ENCODE measurements at regions not wholly inside any gene's neighbourhood (a gene's known extent, or its start where the extent isn't known, plus 50 kb on each side); places are given as distances from the start of the nearest gene placed in this dataset.

GRCh38 chr1:201622353-201622752, 83.4 kb downstream of the NAV1 start:
- Histone ChIP-seq H3K27ac (no peak overlapping the region), H3K27me3 (no peaks in the 10 kb centered on the region), H3K36me3 (no peaks in the 10 kb centered on the region), H3K9me3 (no peaks in the 10 kb centered on the region), H3K4me3 (no peak overlapping the region), H3K4me1 (peaks cover 18% of the 10 kb centered on the region)
- TF ChIP-seq CTCF (IDR thresholded peaks at IDR 0.05): no peak
- DNase-seq (no peak), ATAC-seq (peak; percentile 61)
- intact Hi-C loops (cut with DNase I): no loop called here

GRCh38 chr1:201622824-201623223, 83.9 kb downstream of the NAV1 start:
- no peak overlapping the region for H3K27ac ChIP-seq
- H3K4me1 ChIP-seq: peaks cover 18% of the 10 kb centered on the region
- no peaks in the 10 kb centered on the region for H3K27me3 ChIP-seq
- DNase-seq (no peak), ATAC-seq (no peak)
- intact Hi-C loops (cut with DNase I): no loop called here
- no peaks in the 10 kb centered on the region for H3K36me3 ChIP-seq
- no peaks in the 10 kb centered on the region for H3K9me3 ChIP-seq
- TF ChIP-seq CTCF (IDR thresholded peaks at IDR 0.05): no peak
- H3K4me3 ChIP-seq: no peak overlapping the region

- H3K27me3 ChIP-seq: no peaks in the 10 kb centered on the region
- no peak for ATAC-seq
Measured at GRCh38 chr1:201624741-201625225, 85.9 kb downstream of the NAV1 start.

GRCh38 chr1:201625226-201625761, 86.4 kb downstream of the NAV1 start:
- Histone ChIP-seq H3K4me1 (peaks cover 18% of the 10 kb centered on the region), H3K27ac (no peak overlapping the region), H3K27me3 (no peaks in the 10 kb centered on the region), H3K4me3 (no peak overlapping the region), H3K9me3 (no peaks in the 10 kb centered on the region), H3K36me3 (no peaks in the 10 kb centered on the region)
- intact Hi-C loops (cut with DNase I): no loop called here
- ATAC-seq (peak; percentile 20), DNase-seq (no peak)
- TF ChIP-seq CTCF (IDR thresholded peaks at IDR 0.05): no peak

More at GRCh38 chr1:201624741-201625225, 85.9 kb downstream of the NAV1 start:
- no peak for DNase-seq
- Histone ChIP-seq H3K9me3 (no peaks in the 10 kb centered on the region), H3K4me1 (peaks cover 18% of the 10 kb centered on the region), H3K4me3 (no peak overlapping the region), H3K27ac (no peak overlapping the region), H3K36me3 (no peaks in the 10 kb centered on the region)
- no peak for TF ChIP-seq CTCF (IDR thresholded peaks at IDR 0.05)
- intact Hi-C loops (cut with DNase I): no loop called here

DNA sequence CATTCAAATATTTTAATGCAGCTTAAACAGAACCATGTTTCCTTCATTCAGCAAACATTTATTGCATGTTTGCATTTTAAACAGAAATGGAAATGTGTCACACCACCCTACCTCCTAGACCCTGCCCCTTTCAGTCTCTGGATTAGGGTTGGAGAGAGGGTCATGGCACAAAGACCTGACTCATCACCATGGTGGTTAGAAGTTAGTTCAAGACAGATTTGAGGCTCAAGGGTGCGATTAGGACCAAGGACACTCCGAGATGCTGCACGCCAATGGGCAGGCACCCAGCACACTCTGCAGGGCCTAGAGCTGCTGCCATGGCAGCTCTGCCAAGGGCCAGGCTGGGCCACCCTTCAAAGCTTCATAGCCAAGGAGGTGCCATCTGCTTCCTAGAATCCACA, 86.9 kb downstream of the NAV1 start:
- Histone ChIP-seq H3K36me3 (no peaks in the 10 kb centered on the region), H3K27me3 (no peaks in the 10 kb centered on the region), H3K9me3 (no peaks in the 10 kb centered on the region), H3K27ac (no peak overlapping the region), H3K4me3 (no peak overlapping the region), H3K4me1 (peaks cover 18% of the 10 kb centered on the region)
- ATAC-seq (no peak), DNase-seq (no peak)
- no peak for TF ChIP-seq CTCF (IDR thresholded peaks at IDR 0.05)
- intact Hi-C loops (cut with DNase I): no loop called here

Data from upper lobe of right lung (tissue), 1 donor.